Heart left ventricle (tissue), 16 donors: ENCODE measurements at regions not wholly inside any gene's neighbourhood (a gene's known extent, or its start where the extent isn't known, plus 50 kb on each side); places are given as distances from the start of the nearest gene placed in this dataset.

Source experiments
- ATAC-seq, 4 donors: fragments of 200-7000 bp; cut with Tn5 transposase; one replicate each; pipeline ENCODE4 v1.9.1; 2020 to 2022; ENCODE audit warnings: moderate library complexity in 4 of 4, mild to moderate bottlenecking in 3 of 4, moderate number of reproducible peaks in 1 of 4
- DNase-seq, 5 donors: peaks; one replicate each; pipeline ENCODE4 v3.0.0-alpha.2; 2020
- H3K27ac ChIP-seq, 12 donors: fragments of 200-600 bp; sonication (generic) in 4 of 12; one replicate each; pipeline versions ENCODE4 v1.5.0 to v1.8.0; 2016 to 2022; ENCODE audit warnings: mild to moderate bottlenecking in 2 of 12
- H3K27me3 ChIP-seq, 9 donors: fragments of 200-600 bp; sonication (generic) in 2 of 9; one replicate each; pipeline versions ENCODE4 v1.5.1 to v1.8.0; 2016 to 2022; ENCODE audit warnings: mild to moderate bottlenecking in 3 of 9
- H3K36me3 ChIP-seq, 9 donors: fragments of 200-600 bp; sonication (generic) in 2 of 9; one replicate each; pipeline versions ENCODE4 v1.5.0 to v1.8.0; 2018 to 2022; ENCODE audit warnings: mild to moderate bottlenecking in 2 of 9
- H3K4me1 ChIP-seq, 12 donors: fragments of 200-600 bp; sonication (generic) in 4 of 12; one replicate each; pipeline versions ENCODE4 v1.5.0 to v1.8.0; 2016 to 2022; ENCODE audit warnings: mild to moderate bottlenecking in 3 of 12
- H3K4me3 ChIP-seq, 12 donors: fragments of 200-600 bp; sonication (generic) in 4 of 12; one replicate each; pipeline versions ENCODE4 v1.5.0 to v1.8.0; 2017 to 2022; ENCODE audit warnings: mild to moderate bottlenecking in 9 of 12, moderate library complexity in 4 of 12
- H3K9me3 ChIP-seq, 12 donors: fragments of 200-600 bp; sonication (generic) in 4 of 12; one replicate each; pipeline versions ENCODE4 v1.5.0 to v1.8.0; 2016 to 2022; ENCODE audit warnings: mild to moderate bottlenecking in 1 of 12
- POLR2A ChIP-seq, 2 donors: fragments of 450-650 bp; IDR thresholded peaks; one replicate each; pipeline ENCODE4 v1.6.1; 2017; ENCODE audit warnings: antibody characterized with exemption in 2 of 2, mild to moderate bottlenecking in 2 of 2, moderate library complexity in 2 of 2
- whole genome bisulfite sequencing, 4 donors: extraction: QIAGEN DNeasy Blood & Tissue Kit in 2 of 4; methylation state at CpG; one replicate each; pipeline versions ENCODE4 v1.1.5 to v1.1.7; 2013 to 2018; 5-methylcytosine and 5-hydroxymethylcytosine counted together
- intact Hi-C, 10 donors: fragments of 100-400 bp; cut with DNase I; formaldehyde crosslinking; loops; one replicate each; pipeline versions ENCODE4 v1.11.1 to v1.14.2; 2022
- TF ChIP-seq, protein P1 (sequence below), 12 donors: fragments of 200-600 bp; sonication (generic) in 4 of 12; IDR thresholded peaks; one replicate each; pipeline versions ENCODE4 v1.5.0 to v1.8.0; 2018 to 2022; ENCODE audit warnings: antibody characterized with exemption in 12 of 12, mild to moderate bottlenecking in 5 of 12
- donor health status: ischemic (EF 13 %, LVEDD 7.1; RV severe dilation, severe dysfunction).
- donor health status: healthy with polysubstance abuse.
- donor health status: DM: no; HTN: yes; CAD: no.
- donor health status: DM: no; HTN: no; CAD: no.
- donor health status: ischemic (EF 25% LVEDD 6.9; RV normal size, moderate dysfunction).
- donor health status: ischemic (EF 25% LVEDD 5.7; RV mildly dilated, moderate dysfunction).
- donor health status: healthy.
- donor health status: DM: yes; HTN: yes; CAD: no.
- donor health status: ischemic (EF 35%, LVEDD 5.7; RV mildly dilated, moderate dysfunction).
- donor health status: nonischemic (EF 11% LVEDD 7.7; RV severe dilation, severe dysfunction).
- donor health status: DM: yes; HTN: yes; CAD: no.
- donor health status: PGD.
- donor health status: ischemic (EF 29% LVEDD 5.4; RV normal size, mild dysfunction).
- donor health status: nonischemic (EF 23%, LVEDD 6.1; RV moderate dilation, normal function).

DNA sequence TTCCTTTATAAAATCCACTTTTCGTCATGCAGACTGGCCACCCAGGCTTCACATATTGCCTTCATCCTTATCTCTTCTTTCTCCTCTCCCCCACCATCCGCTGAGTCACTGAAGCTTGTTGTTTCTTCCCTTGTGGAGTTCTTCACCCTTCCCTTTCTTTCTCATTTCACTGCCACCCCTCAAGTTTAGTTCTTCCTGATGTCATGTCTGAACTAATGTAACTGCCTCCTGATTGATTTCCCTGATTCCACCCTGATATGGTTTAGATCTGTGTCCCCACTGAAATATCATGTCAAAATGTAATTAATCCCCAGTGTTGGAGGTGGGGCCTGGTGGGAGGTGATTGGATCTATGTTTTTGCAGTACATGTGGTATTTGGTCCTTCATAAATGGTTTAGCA, 151.4 kb downstream of the CPEB2 start:
- Histone ChIP-seq H3K4me1 (peaks cover 0 to 21% (median 14%) of the 10 kb centered on the region in 12 donors), H3K36me3 (no peaks in the 10 kb centered on the region), H3K27ac (no peak overlapping the region), H3K27me3 (no peaks in the 10 kb centered on the region), H3K9me3 (peaks cover 0 to 2% (median 0%) of the 10 kb centered on the region in 12 donors), H3K4me3 (no peak overlapping the region)
- DNase-seq, result no peak
- intact Hi-C loops, result loop anchor here in 2 of 10 donors (5.0 to 10.0 kb wide), 3 partner anchors 151 to 1499 kb away; partner anchors contain the start of gene CPEB2 (in 1 of the 2)
- TF ChIP-seq POLR2A (IDR thresholded peaks at IDR 0.05), result no peak
- TF ChIP-seq, protein P1, sequence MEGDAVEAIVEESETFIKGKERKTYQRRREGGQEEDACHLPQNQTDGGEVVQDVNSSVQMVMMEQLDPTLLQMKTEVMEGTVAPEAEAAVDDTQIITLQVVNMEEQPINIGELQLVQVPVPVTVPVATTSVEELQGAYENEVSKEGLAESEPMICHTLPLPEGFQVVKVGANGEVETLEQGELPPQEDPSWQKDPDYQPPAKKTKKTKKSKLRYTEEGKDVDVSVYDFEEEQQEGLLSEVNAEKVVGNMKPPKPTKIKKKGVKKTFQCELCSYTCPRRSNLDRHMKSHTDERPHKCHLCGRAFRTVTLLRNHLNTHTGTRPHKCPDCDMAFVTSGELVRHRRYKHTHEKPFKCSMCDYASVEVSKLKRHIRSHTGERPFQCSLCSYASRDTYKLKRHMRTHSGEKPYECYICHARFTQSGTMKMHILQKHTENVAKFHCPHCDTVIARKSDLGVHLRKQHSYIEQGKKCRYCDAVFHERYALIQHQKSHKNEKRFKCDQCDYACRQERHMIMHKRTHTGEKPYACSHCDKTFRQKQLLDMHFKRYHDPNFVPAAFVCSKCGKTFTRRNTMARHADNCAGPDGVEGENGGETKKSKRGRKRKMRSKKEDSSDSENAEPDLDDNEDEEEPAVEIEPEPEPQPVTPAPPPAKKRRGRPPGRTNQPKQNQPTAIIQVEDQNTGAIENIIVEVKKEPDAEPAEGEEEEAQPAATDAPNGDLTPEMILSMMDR (IDR thresholded peaks at IDR 0.05), result no peak
- WGBS, 4 donors, result 81 to 84% (median 83%) methylated on average over 2 of the region's 2 CpGs
- ATAC-seq, result no peak

DNA sequence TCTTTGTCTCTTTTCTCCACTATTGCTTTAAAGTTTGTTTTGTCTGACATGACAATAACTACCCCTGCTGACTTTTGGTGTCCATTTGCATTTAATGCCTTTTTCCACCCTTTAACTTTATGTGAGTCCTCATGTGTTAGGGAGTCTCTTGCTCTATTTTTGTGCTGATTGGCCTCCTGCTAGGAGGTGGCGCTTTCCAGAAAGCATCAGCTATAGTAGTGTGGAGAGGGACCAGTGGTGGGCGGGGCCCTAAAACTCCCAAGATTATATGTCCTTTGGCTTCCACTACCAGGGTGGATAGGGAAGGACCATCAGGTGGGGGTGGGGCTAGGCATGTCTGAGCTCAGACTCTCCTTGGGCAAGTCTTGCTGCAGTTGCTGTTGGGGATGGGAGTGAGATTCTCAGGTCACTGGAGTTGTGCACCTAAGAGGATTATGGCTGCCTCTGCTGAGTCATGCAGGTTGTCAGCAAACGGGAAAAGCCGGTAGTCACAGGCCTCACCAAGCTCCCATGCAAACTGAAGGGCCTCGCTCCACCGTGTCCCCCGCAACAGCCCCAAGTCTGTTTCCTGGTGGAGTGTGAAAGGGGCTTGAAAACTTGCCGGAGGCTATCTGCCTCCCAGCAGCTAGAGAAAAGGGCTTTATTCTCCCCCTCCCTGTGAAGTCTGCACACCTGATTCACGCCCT, 156.3 kb downstream of the CPEB2 start:
- H3K4me3 ChIP-seq, result no peak overlapping the region
- ATAC-seq (no peak), DNase-seq (no peak)
- H3K27me3 ChIP-seq, result no peaks in the 10 kb centered on the region
- intact Hi-C loops, result loop anchor here in 2 of 10 donors (10.0 kb wide), 2 partner anchors 164 to 1504 kb away; no protein-coding TSS in a partner anchor
- no peaks in the 10 kb centered on the region for H3K4me1 ChIP-seq
- peaks cover 0 to 2% (median 0%) of the 10 kb centered on the region in 12 donors for H3K9me3 ChIP-seq
- H3K36me3 ChIP-seq, result no peaks in the 10 kb centered on the region
- no peak for TF ChIP-seq POLR2A (IDR thresholded peaks at IDR 0.05)
- TF ChIP-seq, protein P1 (IDR thresholded peaks at IDR 0.05), result no peak
- no peak overlapping the region for H3K27ac ChIP-seq
- WGBS, 4 donors, result 86 to 100% (median 90%) methylated on average over 5 to 9 of the region's 9 CpGs

DNA sequence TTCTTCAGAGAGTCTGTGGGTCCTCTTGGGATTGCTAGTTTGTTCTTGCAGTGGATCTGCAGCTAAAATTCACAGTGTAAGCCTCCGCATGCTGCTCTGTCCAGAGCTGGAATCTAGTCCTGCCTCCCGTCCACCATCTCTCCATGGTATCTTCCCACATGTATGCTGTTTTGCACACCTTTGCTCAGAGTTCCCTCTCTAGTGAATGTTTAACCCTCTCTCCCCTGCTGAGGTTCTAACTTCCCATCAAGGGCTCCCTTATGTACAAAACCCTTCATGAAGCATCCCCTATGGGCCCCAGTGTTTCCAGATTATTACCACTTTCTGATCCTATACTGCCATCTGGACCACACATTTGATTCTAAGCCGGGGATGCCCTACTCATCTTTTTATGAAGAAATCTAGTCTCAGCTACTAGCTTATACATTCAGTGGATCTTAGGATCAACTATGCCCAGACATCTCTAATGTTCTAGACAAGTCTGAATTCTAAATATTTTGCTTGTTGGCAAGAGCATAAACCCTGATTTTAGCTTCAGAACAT, 157.3 kb downstream of the CPEB2 start:
- ATAC-seq, result no peak
- intact Hi-C loops, result loop anchor here in 3 of 10 donors (10.0 kb wide), 2 partner anchors 165 to 1505 kb away; no protein-coding TSS in a partner anchor
- no peak for DNase-seq
- H3K27ac ChIP-seq, result no peak overlapping the region
- H3K36me3 ChIP-seq, result no peaks in the 10 kb centered on the region
- no peaks in the 10 kb centered on the region for H3K4me1 ChIP-seq
- WGBS, 4 donors, result 92 to 95% (median 94%) methylated on average over 3 of the region's 3 CpGs
- H3K4me3 ChIP-seq, result no peak overlapping the region
- H3K9me3 ChIP-seq, result peaks cover 0 to 2% (median 0%) of the 10 kb centered on the region in 12 donors
- H3K27me3 ChIP-seq, result no peaks in the 10 kb centered on the region
- TF ChIP-seq, protein P1 (IDR thresholded peaks at IDR 0.05), result no peak
- TF ChIP-seq POLR2A (IDR thresholded peaks at IDR 0.05), result no peak

DNA sequence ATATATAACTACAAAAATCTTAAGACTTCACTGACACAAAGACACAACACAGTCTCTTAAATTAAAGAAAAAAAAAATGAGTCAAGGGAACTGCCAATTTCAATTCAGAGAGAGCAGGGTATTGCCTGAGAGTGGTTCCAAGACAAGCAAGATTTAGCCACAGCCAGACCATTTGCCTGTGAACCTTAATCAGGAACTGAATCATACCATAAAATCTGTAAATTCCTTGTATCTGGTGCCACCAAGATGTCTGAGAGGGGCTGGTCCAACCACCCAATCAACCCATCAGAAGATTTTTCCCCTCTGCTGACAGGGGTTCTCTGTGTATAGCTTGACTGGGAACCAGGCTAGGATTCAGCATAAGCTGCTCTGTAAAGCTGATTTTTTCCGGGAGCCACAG, 159.2 kb downstream of the CPEB2 start:
- ATAC-seq (no peak), DNase-seq (no peak)
- H3K9me3 ChIP-seq, result peaks cover 0 to 2% (median 0%) of the 10 kb centered on the region in 12 donors
- no peaks in the 10 kb centered on the region for H3K27me3 ChIP-seq
- no peaks in the 10 kb centered on the region for H3K36me3 ChIP-seq
- no peaks in the 10 kb centered on the region for H3K4me1 ChIP-seq
- WGBS, 4 donors, result 91 to 100% (median 96%) methylated on average over 1 of the region's 1 CpG
- H3K4me3 ChIP-seq, result no peak overlapping the region
- intact Hi-C loops, result loop anchor here in 1 of 10 donors (10.0 kb wide), 1 partner anchor 1507 kb away; no protein-coding TSS in a partner anchor
- no peak overlapping the region for H3K27ac ChIP-seq
- TF ChIP-seq, protein P1 (IDR thresholded peaks at IDR 0.05), result no peak
- TF ChIP-seq POLR2A (IDR thresholded peaks at IDR 0.05), result no peak
